Osteocyte (in vitro differentiated cells): ENCODE measurements at regions not wholly inside any gene's neighbourhood (a gene's known extent, or its start where the extent isn't known, plus 50 kb on each side); places are given as distances from the start of the nearest gene placed in this dataset.

Source experiments
- DNase-seq: peaks from one replicate; pipeline ENCODE4 v3.0.0; 2021; ENCODE audit warnings: mixed read lengths; ENCODE audit not compliant: unreplicated experiment; ENCODE audit errors: extremely low spot score
- H3K27ac Mint-ChIP-seq: one replicate; pipeline ENCODE4 v1.8.0; 2021; ENCODE audit warnings: mild to moderate bottlenecking, mixed read lengths; ENCODE audit not compliant: unreplicated experiment
- H3K27me3 Mint-ChIP-seq: one replicate; pipeline ENCODE4 v1.8.0; 2021; ENCODE audit warnings: mixed read lengths; ENCODE audit not compliant: unreplicated experiment
- H3K36me3 Mint-ChIP-seq: one replicate; pipeline ENCODE4 v1.8.0; 2021; ENCODE audit warnings: mixed read lengths; ENCODE audit not compliant: unreplicated experiment
- H3K4me1 Mint-ChIP-seq: one replicate; pipeline ENCODE4 v1.8.0; 2021; ENCODE audit warnings: mixed read lengths; ENCODE audit not compliant: unreplicated experiment
- H3K4me3 Mint-ChIP-seq: one replicate; pipeline ENCODE4 v1.8.0; 2021; ENCODE audit warnings: mild to moderate bottlenecking, moderate library complexity, mixed read lengths; ENCODE audit not compliant: unreplicated experiment
- H3K9me3 Mint-ChIP-seq: one replicate; pipeline ENCODE4 v1.8.0; 2021; ENCODE audit warnings: mixed read lengths; ENCODE audit not compliant: unreplicated experiment
- CTCF ChIP-seq: fragments of 200-600 bp; sonication (generic); IDR thresholded peaks from 2 replicates; pipeline ENCODE4 v1.5.0; 2021; ENCODE audit warnings: antibody characterized with exemption, mild to moderate bottlenecking, moderate library complexity

DNA sequence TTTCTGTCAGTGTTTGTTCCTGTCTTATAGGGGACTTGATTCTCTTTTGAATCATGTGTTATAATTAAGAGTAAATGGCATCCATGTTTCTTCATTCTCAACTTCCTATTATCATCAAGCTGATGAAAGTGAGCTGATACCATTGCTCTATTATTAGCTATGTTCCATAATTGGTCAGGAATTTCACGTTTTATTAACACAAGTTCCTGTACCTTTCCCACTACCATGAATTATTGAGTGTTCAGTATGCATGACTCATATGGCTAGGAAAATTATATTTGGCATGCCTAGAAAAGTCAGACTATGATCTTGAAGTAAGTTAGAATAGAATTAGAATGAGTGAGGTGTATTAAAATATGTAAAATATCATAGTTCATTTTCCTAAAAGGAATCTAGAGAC, 278.9 kb upstream of the LRRC3B start:
- TF ChIP-seq CTCF = no peak
- Mint-ChIP-seq H3K9me3 (peaks cover 16% of the 10 kb centered on the region), H3K4me3 (no peak overlapping the region), H3K4me1 (no peaks in the 10 kb centered on the region), H3K27me3 (no peaks in the 10 kb centered on the region), H3K27ac (no peak overlapping the region), H3K36me3 (no peaks in the 10 kb centered on the region)
- no peak for DNase-seq

GRCh38 chr3:26345613-26346012, 277.0 kb upstream of the LRRC3B start:
- H3K4me1 Mint-ChIP-seq = no peaks in the 10 kb centered on the region
- no peaks in the 10 kb centered on the region for H3K36me3 Mint-ChIP-seq
- no peaks in the 10 kb centered on the region for H3K27me3 Mint-ChIP-seq
- no peak for TF ChIP-seq CTCF
- peaks cover 28% of the 10 kb centered on the region for H3K9me3 Mint-ChIP-seq
- H3K4me3 Mint-ChIP-seq = no peak overlapping the region
- H3K27ac Mint-ChIP-seq = no peak overlapping the region
- DNase-seq = no peak

- Mint-ChIP-seq H3K9me3 (peaks cover 36% of the 10 kb centered on the region), H3K27ac (no peak overlapping the region), H3K4me3 (no peak overlapping the region), H3K36me3 (no peaks in the 10 kb centered on the region), H3K27me3 (no peaks in the 10 kb centered on the region), H3K4me1 (no peaks in the 10 kb centered on the region)
- DNase-seq = no peak
- no peak for TF ChIP-seq CTCF
Observed at GRCh38 chr3:26346497-26346896, 276.1 kb upstream of the LRRC3B start.

- peaks cover 40% of the 10 kb centered on the region for H3K9me3 Mint-ChIP-seq
- H3K4me3 Mint-ChIP-seq = no peak overlapping the region
- DNase-seq = no peak
- TF ChIP-seq CTCF = no peak
- no peaks in the 10 kb centered on the region for H3K36me3 Mint-ChIP-seq
- H3K27me3 Mint-ChIP-seq = no peaks in the 10 kb centered on the region
- no peaks in the 10 kb centered on the region for H3K4me1 Mint-ChIP-seq
- no peak overlapping the region for H3K27ac Mint-ChIP-seq
Observed at GRCh38 chr3:26347150-26347549, 275.4 kb upstream of the LRRC3B start.

DNA sequence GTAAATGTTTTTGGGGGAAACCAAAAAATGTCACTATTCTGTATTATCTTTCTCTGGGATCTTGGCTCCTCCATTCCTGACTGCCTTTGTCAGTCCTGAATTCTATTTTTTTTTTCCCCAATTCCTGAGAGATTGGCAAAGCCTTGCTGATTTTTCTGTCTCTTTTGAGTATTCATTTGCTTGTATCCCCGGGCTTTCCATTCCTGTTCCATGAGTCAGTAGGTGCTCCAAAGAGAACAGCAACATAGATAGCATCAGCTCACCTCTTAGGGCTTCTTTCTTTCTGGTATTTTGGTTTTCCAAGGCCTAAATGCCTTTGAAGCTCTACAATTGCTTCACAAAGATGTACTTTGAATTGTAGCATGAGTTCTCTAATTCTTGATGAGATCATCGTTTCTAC, 271.7 kb upstream of the LRRC3B start:
- no peak overlapping the region for H3K27ac Mint-ChIP-seq
- peaks cover 58% of the 10 kb centered on the region for H3K9me3 Mint-ChIP-seq

More for the DNA sequence above, 271.7 kb upstream of the LRRC3B start:
- Mint-ChIP-seq H3K36me3 (no peaks in the 10 kb centered on the region), H3K4me1 (no peaks in the 10 kb centered on the region), H3K4me3 (no peak overlapping the region), H3K27me3 (no peaks in the 10 kb centered on the region)
- DNase-seq = no peak
- no peak for TF ChIP-seq CTCF
